ENCODE measurements at regions not wholly inside any gene's neighbourhood (a gene's known extent, or its start where the extent isn't known, plus 50 kb on each side); places are given as distances from the start of the nearest gene placed in this dataset.

GRCh38 chr12:86663173-86663572 lies 407.0 kb upstream of the MGAT4C start:
- TF ChIP-seq CTCF (IDR thresholded peaks at IDR 0.05; ENCODE audit: low read depth, low read length, poor library complexity, severe bottlenecking) = no peak
- TF ChIP-seq EZH2phosphoT487 (IDR thresholded peaks at IDR 0.05; ENCODE audit: borderline replicate concordance, low read length) = no peak

All from DOHH2 (cell line).